Naive thymus-derived CD4-positive, alpha-beta T cell (primary cell): ENCODE measurements at regions not wholly inside any gene's neighbourhood (a gene's known extent, or its start where the extent isn't known, plus 50 kb on each side); places are given as distances from the start of the nearest gene placed in this dataset.

Experiments
- ATAC-seq: fragments of 150-1000 bp; cut with Tn5 transposase; 2 replicates; pipeline ENCODE4 v1.10.0; 2021; ENCODE audit warnings: mild to moderate bottlenecking, moderate library complexity
- CTCF ChIA-PET: fragments of 350-600 bp; sonication (Branson Sonifier 250); formaldehyde crosslinking; loops from one replicate; lab custom pipeline; 2021; ENCODE audit warnings: antibody characterized with exemption; lab: Charles Lee
- POLR2A ChIA-PET: fragments of 350-600 bp; sonication (Branson Sonifier 250); formaldehyde crosslinking; loops from one replicate; lab custom pipeline; 2021; ENCODE audit warnings: antibody characterized with exemption, inconsistent platforms; lab: Charles Lee
- DNase-seq, 9 donors: peaks; one replicate each; pipeline versions ENCODE4 v3.0.0 to v3.0.0-alpha.2; 2020 to 2022; ENCODE audit warnings: mixed read lengths in 1 of 9
- H3K27ac ChIP-seq: one replicate; pipeline ENCODE4 v1.7.0; 2013; ENCODE audit warnings: mild to moderate bottlenecking, low read depth, low read length, moderate library complexity
- H3K27me3 ChIP-seq, 2 donors: one replicate each; pipeline ENCODE4 v1.7.0; 2013; ENCODE audit warnings: low read length in 2 of 2, mild to moderate bottlenecking in 2 of 2, moderate library complexity in 2 of 2; ENCODE audit not compliant: control insufficient read depth in 2 of 2, insufficient read depth in 2 of 2
- H3K36me3 ChIP-seq, 3 experiments: 1 replicate in 2 of 3; 2 replicates in 1 of 3; pipeline ENCODE4 v1.7.0; 2013; ENCODE audit warnings: low read length in 3 of 3, mild to moderate bottlenecking in 3 of 3, moderate library complexity in 1 of 3; ENCODE audit not compliant: insufficient read depth in 3 of 3, control insufficient read depth in 2 of 3
- H3K4me1 ChIP-seq, 2 donors: one replicate each; pipeline ENCODE4 v1.7.0; 2013; ENCODE audit warnings: low read length in 2 of 2, mild to moderate bottlenecking in 2 of 2, moderate library complexity in 1 of 2; ENCODE audit not compliant: control insufficient read depth in 2 of 2, insufficient read depth in 2 of 2
- H3K4me3 ChIP-seq: 2 replicates; pipeline ENCODE4 v1.7.0; 2013; ENCODE audit warnings: mild to moderate bottlenecking, low read length
- H3K9me3 ChIP-seq, 3 experiments: 1 replicate in 2 of 3; 2 replicates in 1 of 3; pipeline ENCODE4 v1.7.0; 2013; ENCODE audit warnings: low read length in 3 of 3; ENCODE audit not compliant: control insufficient read depth in 2 of 3
- H3K27ac Mint-ChIP-seq, 9 donors: one replicate each; pipeline ENCODE4 v1.8.0; 2020 to 2022; ENCODE audit warnings: mixed read lengths in 9 of 9, mild to moderate bottlenecking in 8 of 9, moderate library complexity in 5 of 9, inconsistent platforms in 2 of 9
- H3K27me3 Mint-ChIP-seq, 5 donors: one replicate each; pipeline ENCODE4 v1.8.0; 2021 to 2022; ENCODE audit warnings: mixed read lengths in 5 of 5, mild to moderate bottlenecking in 1 of 5
- H3K36me3 Mint-ChIP-seq, 5 donors: one replicate each; pipeline ENCODE4 v1.8.0; 2020 to 2022; ENCODE audit warnings: mixed read lengths in 5 of 5, mild to moderate bottlenecking in 3 of 5, inconsistent platforms in 1 of 5
- H3K4me1 Mint-ChIP-seq, 7 donors: one replicate each; pipeline ENCODE4 v1.8.0; 2020 to 2022; ENCODE audit warnings: mixed read lengths in 7 of 7, mild to moderate bottlenecking in 3 of 7, inconsistent platforms in 1 of 7
- H3K4me3 Mint-ChIP-seq, 10 donors: one replicate each; pipeline ENCODE4 v1.8.0; 2020 to 2022; ENCODE audit warnings: mild to moderate bottlenecking in 10 of 10, mixed read lengths in 10 of 10, moderate library complexity in 6 of 10, inconsistent platforms in 2 of 10
- H3K9me3 Mint-ChIP-seq, 11 donors: one replicate each; pipeline ENCODE4 v1.8.0; 2020 to 2022; ENCODE audit warnings: mixed read lengths in 11 of 11, mild to moderate bottlenecking in 4 of 11, inconsistent platforms in 1 of 11, moderate library complexity in 1 of 11
- intact Hi-C, 2 donors: fragments of 100-400 bp; cut with micrococcal nuclease; formaldehyde crosslinking; loops; one replicate each; pipeline ENCODE4 v1.15.1; 2023

GRCh38 chr17:34113089-34113488 is 142.0 kb upstream of the CCL2 start:
- H3K4me3 ChIP-seq = no peak overlapping the region
- H3K4me3 Mint-ChIP-seq = no peak overlapping the region
- ATAC-seq = no peak
- no peak overlapping the region for H3K27ac ChIP-seq
- no peaks in the 10 kb centered on the region for H3K4me1 Mint-ChIP-seq
- no peaks in the 10 kb centered on the region for H3K4me1 ChIP-seq
- no peaks in the 10 kb centered on the region for H3K27me3 ChIP-seq
- peaks cover 0 to 5% (median 0%) of the 10 kb centered on the region in 11 donors for H3K9me3 Mint-ChIP-seq
- peaks cover 3 to 47% (median 29%) of the 10 kb centered on the region in 5 donors for H3K27me3 Mint-ChIP-seq
- ChIA-PET CTCF (no interaction called here), POLR2A (no interaction called here)
- no peaks in the 10 kb centered on the region for H3K9me3 ChIP-seq
- H3K27ac Mint-ChIP-seq = no peak overlapping the region
- DNase-seq = no peak
- no peaks in the 10 kb centered on the region for H3K36me3 ChIP-seq
- intact Hi-C loops = no loop called here
- no peaks in the 10 kb centered on the region for H3K36me3 Mint-ChIP-seq

- Histone ChIP-seq H3K9me3 (no peaks in the 10 kb centered on the region), H3K27ac (no peak overlapping the region), H3K36me3 (no peaks in the 10 kb centered on the region), H3K27me3 (no peaks in the 10 kb centered on the region), H3K4me3 (no peak overlapping the region), H3K4me1 (no peaks in the 10 kb centered on the region)
- Mint-ChIP-seq H3K27me3 (peaks cover 3 to 48% (median 26%) of the 10 kb centered on the region in 5 donors), H3K4me3 (no peak overlapping the region), H3K9me3 (peaks cover 0 to 5% (median 0%) of the 10 kb centered on the region in 11 donors), H3K4me1 (no peaks in the 10 kb centered on the region), H3K36me3 (no peaks in the 10 kb centered on the region), H3K27ac (no peak overlapping the region)
- intact Hi-C loops = no loop called here
- POLR2A ChIA-PET = no interaction called here
- DNase-seq (no peak), ATAC-seq (no peak)
- CTCF ChIA-PET = no interaction called here
Measured at GRCh38 chr17:34114174-34114573, 140.9 kb upstream of the CCL2 start.

GRCh38 chr17:34116306-34116705 is 138.8 kb upstream of the CCL2 start:
- ATAC-seq (no peak), DNase-seq (no peak)
- Histone ChIP-seq H3K4me3 (no peak overlapping the region), H3K27ac (no peak overlapping the region), H3K4me1 (no peaks in the 10 kb centered on the region), H3K9me3 (no peaks in the 10 kb centered on the region), H3K36me3 (no peaks in the 10 kb centered on the region), H3K27me3 (no peaks in the 10 kb centered on the region)
- no peak overlapping the region for H3K27ac Mint-ChIP-seq
- H3K9me3 Mint-ChIP-seq = peaks cover 0 to 5% (median 0%) of the 10 kb centered on the region in 11 donors
- intact Hi-C loops = no loop called here
- H3K36me3 Mint-ChIP-seq = no peaks in the 10 kb centered on the region
- H3K4me3 Mint-ChIP-seq = no peak overlapping the region
- ChIA-PET POLR2A (no interaction called here), CTCF (no interaction called here)
- no peaks in the 10 kb centered on the region for H3K4me1 Mint-ChIP-seq
- peaks cover 3 to 48% (median 26%) of the 10 kb centered on the region in 5 donors for H3K27me3 Mint-ChIP-seq

GRCh38 chr17:34117332-34117731 is 137.8 kb upstream of the CCL2 start:
- intact Hi-C loops = no loop called here

GRCh38 chr17:34117811-34118210 is 137.3 kb upstream of the CCL2 start:
- no peak for ATAC-seq
- Histone ChIP-seq H3K4me3 (no peak overlapping the region), H3K36me3 (no peaks in the 10 kb centered on the region), H3K4me1 (no peaks in the 10 kb centered on the region), H3K27me3 (no peaks in the 10 kb centered on the region), H3K27ac (no peak overlapping the region), H3K9me3 (no peaks in the 10 kb centered on the region)
- DNase-seq = no peak
- CTCF ChIA-PET = no interaction called here
- Mint-ChIP-seq H3K4me1 (no peaks in the 10 kb centered on the region), H3K4me3 (no peak overlapping the region), H3K27ac (no peak overlapping the region), H3K9me3 (peaks cover 0 to 4% (median 0%) of the 10 kb centered on the region in 11 donors), H3K27me3 (peaks cover 3 to 54% (median 31%) of the 10 kb centered on the region in 5 donors), H3K36me3 (no peaks in the 10 kb centered on the region)
- intact Hi-C loops = no loop called here
- POLR2A ChIA-PET = no interaction called here

More at GRCh38 chr17:34117332-34117731, 137.8 kb upstream of the CCL2 start:
- no peak overlapping the region for H3K4me3 Mint-ChIP-seq
- DNase-seq = no peak
- ATAC-seq = no peak
- POLR2A ChIA-PET = no interaction called here
- Histone ChIP-seq H3K36me3 (no peaks in the 10 kb centered on the region), H3K27ac (no peak overlapping the region), H3K4me1 (no peaks in the 10 kb centered on the region), H3K4me3 (no peak overlapping the region), H3K9me3 (no peaks in the 10 kb centered on the region), H3K27me3 (no peaks in the 10 kb centered on the region)
- H3K36me3 Mint-ChIP-seq = no peaks in the 10 kb centered on the region
- peaks cover 0 to 5% (median 0%) of the 10 kb centered on the region in 11 donors for H3K9me3 Mint-ChIP-seq
- H3K4me1 Mint-ChIP-seq = no peaks in the 10 kb centered on the region
- CTCF ChIA-PET = no interaction called here
- H3K27ac Mint-ChIP-seq = no peak overlapping the region
- peaks cover 3 to 54% (median 29%) of the 10 kb centered on the region in 5 donors for H3K27me3 Mint-ChIP-seq

GRCh38 chr17:34118564-34118963 is 136.5 kb upstream of the CCL2 start:
- Mint-ChIP-seq H3K4me1 (no peaks in the 10 kb centered on the region), H3K36me3 (no peaks in the 10 kb centered on the region), H3K4me3 (no peak overlapping the region), H3K27ac (no peak overlapping the region), H3K27me3 (peaks cover 0 to 49% (median 28%) of the 10 kb centered on the region in 5 donors), H3K9me3 (peaks cover 0 to 4% (median 0%) of the 10 kb centered on the region in 11 donors)
- H3K27me3 ChIP-seq = no peaks in the 10 kb centered on the region
- intact Hi-C loops = no loop called here
- ChIA-PET CTCF (no interaction called here), POLR2A (no interaction called here)
- no peaks in the 10 kb centered on the region for H3K4me1 ChIP-seq
- no peaks in the 10 kb centered on the region for H3K9me3 ChIP-seq
- DNase-seq (no peak), ATAC-seq (no peak)
- H3K36me3 ChIP-seq = no peaks in the 10 kb centered on the region
- H3K27ac ChIP-seq = no peak overlapping the region
- H3K4me3 ChIP-seq = no peak overlapping the region

- no peak for DNase-seq
- no peaks in the 10 kb centered on the region for H3K36me3 ChIP-seq
- H3K4me3 ChIP-seq = no peak overlapping the region
- ATAC-seq = no peak
- Mint-ChIP-seq H3K36me3 (no peaks in the 10 kb centered on the region), H3K4me1 (no peaks in the 10 kb centered on the region), H3K27ac (no peak overlapping the region), H3K9me3 (peaks cover 0 to 4% (median 0%) of the 10 kb centered on the region in 11 donors), H3K27me3 (peaks cover 0 to 55% (median 27%) of the 10 kb centered on the region in 5 donors), H3K4me3 (no peak overlapping the region)
- H3K27me3 ChIP-seq = no peaks in the 10 kb centered on the region
- no peaks in the 10 kb centered on the region for H3K9me3 ChIP-seq
- ChIA-PET CTCF (no interaction called here), POLR2A (no interaction called here)
- no peak overlapping the region for H3K27ac ChIP-seq
- no peaks in the 10 kb centered on the region for H3K4me1 ChIP-seq
- intact Hi-C loops = no loop called here
Measured at GRCh38 chr17:34121311-34121710, 133.8 kb upstream of the CCL2 start.
